HCT116 (cell line): ENCODE measurements at regions not wholly inside any gene's neighbourhood (a gene's known extent, or its start where the extent isn't known, plus 50 kb on each side); places are given as distances from the start of the nearest gene placed in this dataset.

Experiments
- CBX3 ChIP-seq: IDR thresholded peaks from 2 replicates; pipeline ENCODE4 v1.6.1; 2012; ENCODE audit warnings: low read depth
- CTCF ChIP-seq, 3 experiments: fragments of 200-600 bp in 1 of 3; sonication (generic) in 1 of 3; IDR thresholded peaks in 2 of 3; conservative IDR thresholded peaks in 1 of 3; 2 replicates each; pipeline ENCODE4 v1.5.1; 2012 to 2017; ENCODE audit warnings: low read depth in 2 of 3, low read length in 2 of 3, antibody characterized with exemption in 1 of 3, borderline replicate concordance in 1 of 3, control low read depth in 1 of 3, mild to moderate bottlenecking in 1 of 3, mixed read lengths in 1 of 3, mixed run types in 1 of 3, moderate library complexity in 1 of 3; ENCODE audit not compliant: insufficient read depth in 1 of 3
- EZH2phosphoT487 ChIP-seq: fragments of 200-600 bp; IDR thresholded peaks from 2 replicates; pipeline ENCODE4 v1.6.1; 2018; ENCODE audit warnings: antibody characterized with exemption, borderline replicate concordance
- FOSL1 ChIP-seq: IDR thresholded peaks from 2 replicates; pipeline ENCODE4 v1.6.1; 2012; ENCODE audit warnings: low read depth
- POLR2A ChIP-seq: IDR thresholded peaks from 2 replicates; pipeline ENCODE4 v1.7.0; 2011; ENCODE audit warnings: borderline replicate concordance; ENCODE audit not compliant: insufficient read depth, insufficient read length; ENCODE audit errors: extremely low read depth
- YY1 ChIP-seq: IDR thresholded peaks from 2 replicates; pipeline ENCODE4 v1.6.1; 2011; ENCODE audit warnings: low read length, low read depth, moderate library complexity, mild to moderate bottlenecking; ENCODE audit not compliant: insufficient replicate concordance; ENCODE audit errors: extremely low read depth
- ZNF274 ChIP-seq: fragments of 200-500 bp; sonication (Bioruptor generic); IDR thresholded peaks from 2 replicates; pipeline ENCODE4 v1.6.1; 2014; ENCODE audit warnings: mild to moderate bottlenecking, low read depth, low read length, inconsistent platforms

- TF ChIP-seq YY1: no peak
- no peak for TF ChIP-seq CTCF (IDR thresholded peaks at IDR 0.05 in 2 of 3, conservative IDR thresholded peaks at IDR 0.05 in 1 of 3; ENCODE audit: borderline replicate concordance in 1 of 3, insufficient read depth in 1 of 3, low read depth in 2 of 3, low read length in 2 of 3)
- TF ChIP-seq EZH2phosphoT487: no peak
- no peak for TF ChIP-seq POLR2A
- no peak for TF ChIP-seq CBX3
- TF ChIP-seq ZNF274: no peak
- TF ChIP-seq FOSL1: no peak
These were observed 111.8 kb upstream of the SMIM23 start for GRCh38 chr5:171673840-171674239.
